B cell (primary cell): ENCODE measurements at regions not wholly inside any gene's neighbourhood (a gene's known extent, or its start where the extent isn't known, plus 50 kb on each side); places are given as distances from the start of the nearest gene placed in this dataset.

Experiments used
- EZH2 ChIP-seq: IDR thresholded peaks from 2 replicates; pipeline ENCODE4 v1.6.1; 2012; ENCODE audit warnings: borderline replicate concordance, low read depth, mild to moderate bottlenecking, moderate library complexity, low read length; ENCODE audit not compliant: insufficient read depth, poor library complexity, severe bottlenecking
- TF ChIP-seq, protein P1 (sequence below): fragments of 200-600 bp; IDR thresholded peaks from one replicate; pipeline ENCODE4 v1.8.0; 2022; ENCODE audit warnings: antibody characterized with exemption, mild to moderate bottlenecking

DNA sequence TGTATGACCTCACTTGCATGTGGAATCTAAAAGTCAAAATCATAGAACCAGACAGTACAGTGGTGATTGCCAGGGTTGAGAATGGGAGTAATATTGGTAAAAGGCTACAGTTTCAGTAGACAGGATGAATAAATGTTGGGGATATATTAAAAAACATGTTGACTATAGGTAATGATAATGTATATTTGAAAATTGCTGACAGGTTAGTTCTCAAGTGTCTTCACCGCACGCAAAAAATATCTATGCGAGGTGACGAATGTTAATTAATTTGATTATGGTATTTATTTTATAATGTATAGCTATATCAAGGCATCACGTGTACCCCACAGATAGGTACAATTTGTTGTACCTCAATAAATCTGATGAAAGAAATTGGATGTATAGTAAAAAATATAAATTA is 909.6 kb upstream of the NDST4 start:
- TF ChIP-seq, protein P1, sequence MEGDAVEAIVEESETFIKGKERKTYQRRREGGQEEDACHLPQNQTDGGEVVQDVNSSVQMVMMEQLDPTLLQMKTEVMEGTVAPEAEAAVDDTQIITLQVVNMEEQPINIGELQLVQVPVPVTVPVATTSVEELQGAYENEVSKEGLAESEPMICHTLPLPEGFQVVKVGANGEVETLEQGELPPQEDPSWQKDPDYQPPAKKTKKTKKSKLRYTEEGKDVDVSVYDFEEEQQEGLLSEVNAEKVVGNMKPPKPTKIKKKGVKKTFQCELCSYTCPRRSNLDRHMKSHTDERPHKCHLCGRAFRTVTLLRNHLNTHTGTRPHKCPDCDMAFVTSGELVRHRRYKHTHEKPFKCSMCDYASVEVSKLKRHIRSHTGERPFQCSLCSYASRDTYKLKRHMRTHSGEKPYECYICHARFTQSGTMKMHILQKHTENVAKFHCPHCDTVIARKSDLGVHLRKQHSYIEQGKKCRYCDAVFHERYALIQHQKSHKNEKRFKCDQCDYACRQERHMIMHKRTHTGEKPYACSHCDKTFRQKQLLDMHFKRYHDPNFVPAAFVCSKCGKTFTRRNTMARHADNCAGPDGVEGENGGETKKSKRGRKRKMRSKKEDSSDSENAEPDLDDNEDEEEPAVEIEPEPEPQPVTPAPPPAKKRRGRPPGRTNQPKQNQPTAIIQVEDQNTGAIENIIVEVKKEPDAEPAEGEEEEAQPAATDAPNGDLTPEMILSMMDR, result no peak
- TF ChIP-seq EZH2, result no peak
